ENCODE measurements at regions not wholly inside any gene's neighbourhood (a gene's known extent, or its start where the extent isn't known, plus 50 kb on each side); places are given as distances from the start of the nearest gene placed in this dataset.
"Not testable (repeated sequence)": the region's sequence is repeated elsewhere in the genome, so short reads cannot be mapped to it uniquely, and the experiment has no call there.

DNA sequence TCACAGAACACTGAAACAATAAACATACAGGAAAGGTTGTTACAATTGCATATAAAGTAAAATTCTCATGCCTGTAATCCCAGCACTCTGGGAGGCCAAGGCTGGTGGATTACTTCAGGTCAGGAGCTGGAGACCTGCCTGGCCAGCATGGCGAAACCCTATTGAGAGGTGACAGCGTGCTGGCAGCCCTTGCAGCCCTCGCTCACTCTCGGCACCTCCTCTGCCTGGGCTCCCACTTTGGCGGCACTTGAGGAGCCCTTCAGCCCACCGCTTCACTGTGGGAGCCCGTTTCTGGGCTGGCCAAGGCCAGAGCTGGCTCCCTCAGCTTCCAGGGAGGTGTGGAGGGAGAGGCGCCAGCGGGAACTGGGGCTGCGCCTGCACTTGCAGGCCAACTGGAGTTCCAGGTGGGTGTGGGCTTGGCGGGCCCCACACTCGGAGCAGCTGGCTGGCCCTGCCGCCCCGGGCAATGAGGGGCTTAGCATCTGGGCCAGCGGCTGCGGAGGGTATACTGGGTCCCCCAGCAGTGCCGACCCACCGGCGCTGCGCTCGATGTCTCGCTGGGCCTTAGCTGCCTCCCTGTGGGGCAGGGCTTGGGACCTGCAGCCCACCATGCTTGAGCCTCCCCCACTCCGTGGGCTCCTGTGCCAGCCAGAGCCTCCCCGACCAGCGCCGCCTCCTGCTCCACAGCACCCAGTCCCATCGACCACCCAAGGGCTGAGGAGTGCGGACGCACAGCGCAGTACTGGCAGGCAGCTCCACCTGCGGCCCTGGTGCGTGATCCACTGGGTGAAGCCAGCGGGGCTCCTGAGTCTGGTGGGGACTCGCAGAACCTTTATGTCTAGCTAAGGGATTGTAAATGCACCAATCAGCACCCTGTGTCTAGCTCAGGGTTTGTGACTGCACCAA is 51.5 kb upstream of the MBNL1 start:
- DNase-seq (ENCODE audit: low read depth in 2 of 2), result not testable (repeated sequence)

DNA sequence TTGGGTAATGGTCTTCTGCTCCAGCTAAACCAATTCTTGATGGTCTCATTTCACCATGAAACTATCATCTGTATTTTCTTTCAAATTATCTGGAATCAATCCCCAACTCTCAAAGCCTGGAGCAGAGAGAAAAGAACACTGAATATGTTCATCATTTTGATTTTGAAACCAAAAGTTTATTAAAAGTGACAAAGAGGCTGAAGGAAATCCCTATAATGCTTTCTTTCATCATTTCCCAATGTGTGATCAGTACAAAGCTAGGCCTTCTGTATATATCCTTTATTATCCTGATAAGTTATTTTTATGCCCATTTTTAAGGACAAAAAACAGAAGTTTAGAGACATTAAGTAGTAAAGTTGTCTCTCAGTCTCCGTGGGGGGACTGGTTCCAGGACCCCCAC is 50.1 kb upstream of the MBNL1 start:
- no peak for DNase-seq (ENCODE audit: low read depth in 2 of 2)

Measured in stimulated activated CD4-positive, alpha-beta T cell treated with anti-CD3 and anti-CD28 coated beads, Interleukin-1b, Interleukin-23, amount 100 ng/mL, for 4 hours (primary cell).